Hepatocyte (in vitro differentiated cells): ENCODE measurements at regions not wholly inside any gene's neighbourhood (a gene's known extent, or its start where the extent isn't known, plus 50 kb on each side); places are given as distances from the start of the nearest gene placed in this dataset.

ENCODE experiments used
- DNase-seq: peaks from one replicate; pipeline ENCODE4 v3.0.0-alpha.2; 2016; ENCODE audit warnings: low spot score
- H2AFZ ChIP-seq: fragments of 200-600 bp; sonication (generic); 2 replicates; pipeline ENCODE4 v1.6.0; 2016; ENCODE audit warnings: antibody characterized with exemption, mild to moderate bottlenecking
- H3K27ac ChIP-seq: fragments of 200-600 bp; sonication (generic); 2 replicates; pipeline ENCODE4 v1.5.1; 2016; ENCODE audit warnings: mild to moderate bottlenecking
- H3K27me3 ChIP-seq: fragments of 200-600 bp; sonication (generic); 2 replicates; pipeline ENCODE4 v1.6.1; 2016
- H3K36me3 ChIP-seq: fragments of 200-600 bp; sonication (generic); replicated peaks from 2 replicates; pipeline ENCODE4 v1.5.1; 2016; ENCODE audit warnings: low read depth; ENCODE audit not compliant: insufficient read depth
- H3K4me1 ChIP-seq: fragments of 200-600 bp; sonication (generic); 2 replicates; pipeline ENCODE4 v1.5.1; 2016; ENCODE audit warnings: mild to moderate bottlenecking, moderate library complexity; ENCODE audit not compliant: insufficient read depth
- H3K4me2 ChIP-seq: fragments of 200-600 bp; sonication (generic); 2 replicates; pipeline ENCODE4 v1.6.0; 2016
- H3K4me3 ChIP-seq: fragments of 200-600 bp; sonication (generic); 2 replicates; pipeline ENCODE4 v1.5.1; 2016; ENCODE audit warnings: mild to moderate bottlenecking
- H3K79me2 ChIP-seq: fragments of 200-600 bp; sonication (generic); 2 replicates; pipeline ENCODE4 v1.6.0; 2017; ENCODE audit warnings: mild to moderate bottlenecking
- H3K9me2 ChIP-seq: fragments of 200-600 bp; sonication (generic); replicated peaks from 2 replicates; pipeline ENCODE4 v1.6.0; 2017; ENCODE audit warnings: mild to moderate bottlenecking; ENCODE audit not compliant: insufficient read depth
- H3K9me3 ChIP-seq: fragments of 200-600 bp; sonication (generic); 2 replicates; pipeline ENCODE4 v1.5.1; 2016; ENCODE audit warnings: low read depth, mild to moderate bottlenecking
- H4K20me1 ChIP-seq: fragments of 200-600 bp; sonication (generic); 2 replicates; pipeline ENCODE4 v1.6.0; 2016; ENCODE audit warnings: mild to moderate bottlenecking; ENCODE audit not compliant: insufficient read depth, poor library complexity, severe bottlenecking
- EZH2 ChIP-seq: fragments of 200-600 bp; sonication (generic); IDR thresholded peaks from 2 replicates; pipeline ENCODE4 v1.6.1; 2016; ENCODE audit warnings: antibody characterized with exemption, mild to moderate bottlenecking, borderline replicate concordance
- EZH2phosphoT487 ChIP-seq: fragments of 200-600 bp; sonication (generic); IDR thresholded peaks from one replicate; pipeline ENCODE4 v1.6.1; 2018; ENCODE audit warnings: antibody characterized with exemption, mild to moderate bottlenecking, low read depth, moderate library complexity; ENCODE audit not compliant: unreplicated experiment, severe bottlenecking
- WGBS: methylation state at CpG from one replicate; pipeline ENCODE4 v1.1.6; 2016; ENCODE audit warnings: low lambda C conversion rate; ENCODE audit errors: missing lambda C conversion rate; 5-methylcytosine and 5-hydroxymethylcytosine counted together
- TF ChIP-seq, protein P1 (sequence below): fragments of 200-600 bp; sonication (generic); IDR thresholded peaks from 2 replicates; pipeline ENCODE4 v1.5.1; 2016; ENCODE audit warnings: antibody characterized with exemption, mild to moderate bottlenecking; ENCODE audit not compliant: poor library complexity

GRCh38 chr2:12010059-12010458 lies 263.6 kb downstream of the LPIN1 start:
- Histone ChIP-seq H3K9me3 (no peaks in the 10 kb centered on the region), H3K27ac (no peak overlapping the region), H3K36me3 (no peaks in the 10 kb centered on the region), H3K4me3 (no peak overlapping the region), H3K4me2 (no peak overlapping the region), H3K27me3 (no peaks in the 10 kb centered on the region), H4K20me1 (no peaks in the 10 kb centered on the region), H3K4me1 (peaks cover 17% of the 10 kb centered on the region), H3K9me2 (no peaks in the 10 kb centered on the region), H3K79me2 (no peaks in the 10 kb centered on the region), H2AFZ (no peak overlapping the region)
- DNase-seq = no peak
- 96% methylated on average over 1 of the region's 1 CpG for WGBS
- TF ChIP-seq EZH2phosphoT487 = no peak
- no peak for TF ChIP-seq EZH2
- TF ChIP-seq, protein P1, sequence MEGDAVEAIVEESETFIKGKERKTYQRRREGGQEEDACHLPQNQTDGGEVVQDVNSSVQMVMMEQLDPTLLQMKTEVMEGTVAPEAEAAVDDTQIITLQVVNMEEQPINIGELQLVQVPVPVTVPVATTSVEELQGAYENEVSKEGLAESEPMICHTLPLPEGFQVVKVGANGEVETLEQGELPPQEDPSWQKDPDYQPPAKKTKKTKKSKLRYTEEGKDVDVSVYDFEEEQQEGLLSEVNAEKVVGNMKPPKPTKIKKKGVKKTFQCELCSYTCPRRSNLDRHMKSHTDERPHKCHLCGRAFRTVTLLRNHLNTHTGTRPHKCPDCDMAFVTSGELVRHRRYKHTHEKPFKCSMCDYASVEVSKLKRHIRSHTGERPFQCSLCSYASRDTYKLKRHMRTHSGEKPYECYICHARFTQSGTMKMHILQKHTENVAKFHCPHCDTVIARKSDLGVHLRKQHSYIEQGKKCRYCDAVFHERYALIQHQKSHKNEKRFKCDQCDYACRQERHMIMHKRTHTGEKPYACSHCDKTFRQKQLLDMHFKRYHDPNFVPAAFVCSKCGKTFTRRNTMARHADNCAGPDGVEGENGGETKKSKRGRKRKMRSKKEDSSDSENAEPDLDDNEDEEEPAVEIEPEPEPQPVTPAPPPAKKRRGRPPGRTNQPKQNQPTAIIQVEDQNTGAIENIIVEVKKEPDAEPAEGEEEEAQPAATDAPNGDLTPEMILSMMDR = no peak

DNA sequence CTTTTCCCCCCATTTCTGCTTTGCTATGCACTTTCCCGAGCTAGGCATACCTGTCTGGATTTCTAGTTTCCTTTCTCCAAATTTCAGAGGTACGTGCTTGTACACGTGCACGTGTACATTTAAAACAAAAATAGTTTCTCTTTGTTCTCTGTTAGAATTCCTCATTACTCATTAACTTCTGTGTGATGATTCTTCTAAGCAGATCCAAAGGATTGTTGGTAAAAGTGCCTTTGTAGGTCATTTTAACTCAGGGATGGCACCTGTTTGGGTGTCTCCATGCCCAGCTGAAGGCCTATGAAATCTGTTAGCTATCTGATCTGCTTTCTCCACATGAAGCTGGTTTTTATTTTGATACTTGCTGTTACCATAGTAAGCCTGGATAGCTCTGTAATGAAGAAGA lies 264.3 kb downstream of the LPIN1 start:
- WGBS = 54% methylated on average over 4 of the region's 4 CpGs
- H3K27ac ChIP-seq = no peak overlapping the region
- peak overlapping the region; percentile 32 for H2AFZ ChIP-seq

GRCh38 chr2:12014088-12014960 lies 267.9 kb downstream of the LPIN1 start:
- 89% methylated on average over 9 of the region's 9 CpGs for WGBS
- H2AFZ ChIP-seq = no peak overlapping the region
- TF ChIP-seq, protein P1 = no peak
- TF ChIP-seq EZH2phosphoT487 (no peak), EZH2 (no peak)
- H3K27ac ChIP-seq = no peak overlapping the region
- DNase-seq = no peak
- no peaks in the 10 kb centered on the region for H3K9me2 ChIP-seq
- H3K4me3 ChIP-seq = no peak overlapping the region
- H4K20me1 ChIP-seq = no peaks in the 10 kb centered on the region
- no peaks in the 10 kb centered on the region for H3K36me3 ChIP-seq
- no peak overlapping the region for H3K4me2 ChIP-seq
- H3K79me2 ChIP-seq = no peaks in the 10 kb centered on the region
- H3K9me3 ChIP-seq = no peaks in the 10 kb centered on the region
- H3K27me3 ChIP-seq = no peaks in the 10 kb centered on the region
- H3K4me1 ChIP-seq = no peaks in the 10 kb centered on the region

More for the DNA sequence above, 264.3 kb downstream of the LPIN1 start:
- Histone ChIP-seq H3K27me3 (no peaks in the 10 kb centered on the region), H3K4me1 (peaks cover 17% of the 10 kb centered on the region), H3K9me2 (no peaks in the 10 kb centered on the region), H3K36me3 (no peaks in the 10 kb centered on the region), H3K79me2 (no peaks in the 10 kb centered on the region), H3K9me3 (no peaks in the 10 kb centered on the region), H4K20me1 (no peaks in the 10 kb centered on the region), H3K4me2 (peak overlapping the region; percentile 50), H3K4me3 (no peak overlapping the region)
- DNase-seq = no peak
- TF ChIP-seq EZH2phosphoT487 (no peak), EZH2 (no peak)
- TF ChIP-seq, protein P1 = no peak
